HG02943 (cell line): ENCODE measurements at regions not wholly inside any gene's neighbourhood (a gene's known extent, or its start where the extent isn't known, plus 50 kb on each side); places are given as distances from the start of the nearest gene placed in this dataset.

ENCODE experiments used
- ATAC-seq: cut with Tn5 transposase; IDR thresholded peaks from one replicate; pipeline ENCODE4 v1.9.1; 2021; ENCODE audit warnings: mild to moderate bottlenecking, low read depth, moderate library complexity; ENCODE audit not compliant: unreplicated experiment

DNA sequence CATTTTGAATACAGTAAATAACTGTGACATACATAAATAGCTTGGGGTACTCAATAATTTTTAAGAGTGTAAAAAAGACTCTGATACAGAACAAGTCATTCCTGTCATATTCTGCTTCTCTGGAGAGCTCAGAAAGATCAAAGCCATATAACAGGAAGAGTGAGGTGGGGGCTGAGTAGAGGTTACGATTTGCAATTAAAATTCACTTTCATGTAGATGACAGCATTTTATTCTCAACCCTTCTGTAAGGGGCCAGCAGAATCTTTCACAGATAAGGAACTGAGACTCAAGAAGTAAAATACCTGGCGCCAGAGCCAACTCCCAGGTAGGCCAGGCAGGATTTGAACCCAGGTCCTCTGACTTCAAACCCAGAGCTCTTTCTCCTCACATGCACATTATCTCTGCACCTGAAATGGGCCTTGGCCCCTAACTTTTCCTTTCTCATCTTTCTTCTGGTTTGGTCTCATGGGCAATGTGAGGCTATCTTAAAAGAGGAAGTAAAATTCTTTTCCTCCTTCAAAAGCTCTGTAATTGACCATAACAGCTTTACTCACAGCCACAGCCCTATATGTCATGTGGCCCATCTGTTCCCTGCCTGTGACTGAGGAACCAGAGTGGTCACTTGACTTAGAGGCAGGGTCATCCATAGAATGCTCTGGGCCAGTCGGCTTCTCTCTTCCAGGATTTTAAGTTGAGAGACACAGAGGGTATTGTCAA is 80.9 kb upstream of the SYT6 start:
- peak; percentile 73 for ATAC-seq

DNA sequence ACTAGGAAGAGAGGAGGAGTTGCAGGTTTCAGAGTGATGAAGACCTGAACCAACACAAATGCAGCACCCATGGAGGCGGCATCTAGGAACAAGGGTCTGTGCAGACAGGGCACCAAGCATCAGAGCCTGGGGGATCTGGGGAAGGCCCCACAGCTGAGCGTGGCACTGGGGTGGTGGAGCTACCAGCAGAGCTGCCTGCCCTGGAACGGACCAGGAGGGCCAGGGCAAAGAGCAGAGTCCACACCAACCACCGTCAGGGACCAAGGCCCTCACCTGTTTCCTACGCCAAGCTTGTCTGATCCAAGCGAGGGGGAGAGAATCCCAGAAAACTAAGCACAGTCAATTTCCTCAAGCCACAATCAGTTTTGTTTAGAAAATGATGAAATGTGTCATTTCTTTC is 79.0 kb upstream of the SYT6 start:
- no peak for ATAC-seq

DNA sequence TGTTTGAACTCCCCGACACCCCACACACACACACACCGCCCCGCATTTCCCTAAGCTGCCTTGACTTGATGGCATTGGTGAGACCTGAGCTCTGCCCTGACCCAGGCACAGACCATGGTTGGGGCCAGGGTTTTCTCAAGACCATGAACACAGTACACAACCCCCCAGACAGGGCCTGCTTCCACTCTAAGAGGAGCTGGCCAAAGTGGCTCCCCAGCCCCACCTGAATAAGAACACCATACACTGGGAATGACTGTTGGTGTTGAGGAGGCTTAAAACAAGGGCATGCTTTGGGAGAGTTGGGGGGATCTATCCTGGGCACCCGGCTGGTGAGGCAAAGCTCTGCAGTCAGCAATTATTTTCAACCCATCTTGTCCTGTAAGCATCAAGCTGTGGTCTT is 77.6 kb upstream of the SYT6 start:
- ATAC-seq, result no peak

DNA sequence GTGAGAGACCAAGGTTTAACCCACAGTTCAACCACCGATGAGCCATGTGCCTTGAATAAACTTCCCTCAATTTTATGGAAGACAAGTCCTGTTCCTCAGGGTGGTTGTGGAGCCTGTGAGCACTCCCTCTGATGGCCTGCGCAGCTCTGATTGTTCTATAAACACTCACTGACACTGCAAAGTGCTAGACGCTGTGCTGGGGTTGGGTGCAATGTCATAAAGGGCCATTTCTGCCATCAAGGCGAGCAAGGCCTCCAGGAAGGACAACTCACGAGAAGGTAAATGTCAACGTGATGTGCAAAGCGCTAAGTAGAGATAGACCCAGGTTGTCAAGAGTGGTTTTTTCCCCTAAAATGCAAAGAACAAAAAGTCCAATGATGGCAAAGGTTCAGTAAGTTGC is 75.7 kb upstream of the SYT6 start:
- no peak for ATAC-seq

DNA sequence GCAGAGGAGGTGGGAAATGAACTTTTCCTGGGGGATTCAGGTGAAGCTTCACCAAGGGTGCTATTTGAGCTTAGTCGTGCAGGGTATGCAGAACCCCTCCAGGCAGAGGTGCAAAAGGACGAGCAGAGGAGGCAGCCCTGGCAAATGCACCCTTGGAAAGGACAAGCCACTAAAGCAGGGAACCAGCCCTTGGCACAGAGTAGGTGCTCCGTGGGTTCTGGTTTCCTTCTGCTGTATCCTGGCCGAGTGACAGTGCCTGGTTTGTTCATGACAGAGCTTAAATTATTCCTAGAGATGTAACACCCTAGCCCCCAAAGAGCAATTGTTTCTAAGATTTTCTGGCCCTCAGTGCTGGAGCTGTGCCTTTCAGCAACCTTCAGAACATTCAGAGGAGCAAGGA is 73.4 kb upstream of the SYT6 start:
- no peak for ATAC-seq

DNA sequence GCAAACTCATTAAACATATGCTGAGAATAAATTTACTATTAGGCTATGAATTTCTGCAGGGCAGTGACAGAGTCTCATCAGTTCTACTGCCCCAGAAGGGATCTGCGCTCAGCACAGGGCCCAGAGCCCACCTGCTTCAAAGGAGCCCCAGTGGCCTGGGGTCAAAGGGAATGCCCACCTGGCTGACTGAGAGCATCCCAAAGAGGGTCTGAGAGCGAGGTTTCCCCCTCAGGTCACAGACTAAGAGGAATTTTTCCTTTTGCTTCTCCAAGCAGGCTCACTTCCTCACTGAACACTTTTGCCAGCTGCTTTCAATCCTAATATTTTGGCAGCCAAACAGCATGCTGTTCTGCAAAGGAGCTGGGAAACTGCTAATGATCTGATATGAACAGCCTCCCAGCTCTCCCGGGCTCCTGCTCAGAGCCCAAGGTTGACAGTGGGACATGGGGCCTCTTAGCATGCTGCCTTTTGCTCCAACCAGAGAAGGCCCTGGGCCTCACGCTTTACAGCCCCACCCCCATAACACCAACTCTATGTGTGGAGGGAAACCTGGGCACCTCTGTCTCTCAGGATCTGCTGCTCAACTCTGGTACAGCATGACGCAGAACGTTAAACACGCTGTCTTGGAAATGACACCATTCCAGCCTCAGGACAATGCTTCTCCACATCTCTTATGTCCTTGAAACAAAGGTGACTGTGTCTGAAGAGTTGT is 70.7 kb upstream of the SYT6 start:
- ATAC-seq, result no peak

DNA sequence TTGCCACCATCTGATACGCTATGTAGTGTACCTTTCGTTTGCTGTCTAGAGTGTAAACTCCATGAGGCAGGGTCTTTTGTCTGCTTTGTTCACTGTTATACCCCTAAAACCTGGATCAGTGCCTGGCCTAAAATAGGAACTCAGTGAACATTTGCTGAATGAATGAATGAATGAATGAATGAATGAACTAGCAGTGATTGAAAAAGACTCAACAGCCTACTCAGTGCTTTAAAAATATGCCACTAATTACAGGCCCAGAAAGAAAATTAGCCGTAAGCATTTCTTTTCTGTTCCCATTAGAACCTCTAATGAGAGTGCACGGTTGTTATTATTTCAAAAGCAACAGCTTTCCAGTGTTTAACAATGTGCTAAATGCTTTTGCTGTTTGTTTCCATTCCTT is 69.3 kb upstream of the SYT6 start:
- ATAC-seq, result no peak

DNA sequence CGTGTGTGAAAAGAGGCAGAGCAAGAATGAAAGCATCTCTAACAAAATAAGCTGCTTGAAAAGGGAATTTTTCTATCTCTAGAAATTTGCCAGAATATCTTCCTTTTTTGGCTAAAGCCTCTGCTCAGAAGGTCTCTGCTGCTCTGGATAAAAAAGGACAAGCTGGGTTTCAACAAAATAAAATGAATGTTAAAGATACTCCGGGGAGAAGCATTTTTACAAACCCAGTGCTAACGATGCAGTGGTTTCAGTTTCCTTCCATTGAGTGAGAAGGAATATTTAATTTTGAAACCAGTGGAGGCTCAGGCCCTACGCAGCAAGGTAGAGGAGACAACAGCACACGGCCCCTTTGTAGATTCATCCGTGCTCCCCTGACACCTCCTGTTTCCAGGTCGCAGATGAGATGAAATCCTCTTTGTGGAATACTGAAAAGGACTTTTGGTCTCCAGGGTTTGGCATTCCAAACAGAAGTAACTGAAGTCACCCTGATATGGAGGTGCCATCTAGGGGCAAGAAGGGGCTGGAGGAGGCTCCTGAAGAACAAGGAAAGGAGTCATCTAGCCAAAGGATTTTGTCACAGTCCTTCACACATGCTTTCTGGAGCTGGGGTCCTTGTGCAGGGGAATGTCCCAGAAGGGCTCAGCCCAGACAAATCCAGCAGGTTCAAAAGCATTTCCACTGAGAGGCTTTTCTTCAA is 65.7 kb upstream of the SYT6 start:
- no peak for ATAC-seq

DNA sequence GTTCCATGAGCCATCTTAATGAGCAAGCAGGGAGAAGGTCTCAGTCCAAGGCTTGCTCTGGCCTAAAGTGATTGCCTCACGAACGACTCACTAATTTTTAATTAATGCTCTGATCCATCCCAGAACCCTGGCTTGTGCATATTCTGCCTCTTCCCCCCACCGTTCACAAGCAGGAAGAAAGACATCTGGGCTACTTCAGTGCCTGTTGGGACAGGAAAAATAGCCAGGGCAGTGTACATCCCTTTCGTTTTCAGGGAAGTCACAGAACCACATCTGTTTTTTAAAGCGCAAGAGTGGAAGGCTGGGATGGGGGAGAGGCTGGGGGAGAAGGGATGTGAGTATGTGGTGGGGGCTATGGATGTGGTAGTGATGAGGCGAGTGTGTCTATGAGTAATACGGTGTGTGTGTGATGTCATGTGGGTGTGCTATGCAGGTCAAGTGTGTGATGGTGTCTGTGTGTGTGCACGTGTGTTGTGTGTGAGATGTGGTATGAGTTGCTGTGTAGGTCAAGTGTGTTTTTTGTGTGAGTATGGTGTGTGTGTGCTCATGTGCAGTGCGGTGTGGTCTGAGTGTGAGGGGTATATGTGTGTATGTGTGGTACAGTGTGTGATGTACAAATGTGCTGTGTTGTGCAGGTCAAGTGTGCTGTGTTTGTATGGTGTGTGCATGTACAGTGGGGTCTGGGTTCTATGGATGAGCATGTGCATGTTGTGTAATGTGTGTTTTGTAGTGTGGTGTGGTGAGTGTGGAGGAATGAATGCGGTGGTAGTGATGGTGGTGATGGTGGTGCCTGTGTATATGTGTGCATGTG is 64.9 kb upstream of the SYT6 start:
- ATAC-seq, result no peak

DNA sequence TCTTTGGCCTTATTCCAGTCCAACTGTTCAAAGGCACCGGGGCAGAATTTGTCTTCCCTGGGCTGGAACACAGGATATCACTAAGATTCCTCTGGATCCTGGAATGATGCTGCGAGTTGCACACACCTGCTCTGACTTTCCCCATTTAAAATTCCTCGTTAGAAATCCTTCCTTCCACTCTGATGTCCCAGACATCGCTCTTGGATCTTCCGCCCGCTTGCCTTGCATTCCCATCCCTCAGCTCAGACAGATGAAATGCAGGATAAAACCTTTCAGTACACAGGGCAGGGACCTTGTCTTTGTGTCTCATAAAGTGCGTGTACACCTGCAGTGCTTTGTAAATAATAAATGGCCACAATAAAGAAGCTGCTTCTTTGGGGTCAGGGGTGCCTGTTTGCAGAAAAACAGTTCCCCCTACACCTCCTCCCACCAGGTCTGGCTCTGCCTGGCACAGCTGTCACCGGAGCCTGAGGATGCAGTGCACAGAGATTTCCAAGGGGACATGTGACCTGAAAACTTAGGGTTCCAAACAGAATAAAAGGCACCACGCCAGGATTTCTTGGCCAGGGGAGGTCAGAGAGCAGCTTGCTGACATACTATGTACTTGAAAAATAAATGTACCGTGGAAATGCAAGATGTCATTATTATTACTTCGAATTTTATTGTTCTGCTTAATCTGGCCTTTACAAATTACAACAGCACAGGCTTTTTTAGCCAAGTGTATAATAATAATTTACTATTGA is 62.9 kb upstream of the SYT6 start:
- ATAC-seq, result no peak

DNA sequence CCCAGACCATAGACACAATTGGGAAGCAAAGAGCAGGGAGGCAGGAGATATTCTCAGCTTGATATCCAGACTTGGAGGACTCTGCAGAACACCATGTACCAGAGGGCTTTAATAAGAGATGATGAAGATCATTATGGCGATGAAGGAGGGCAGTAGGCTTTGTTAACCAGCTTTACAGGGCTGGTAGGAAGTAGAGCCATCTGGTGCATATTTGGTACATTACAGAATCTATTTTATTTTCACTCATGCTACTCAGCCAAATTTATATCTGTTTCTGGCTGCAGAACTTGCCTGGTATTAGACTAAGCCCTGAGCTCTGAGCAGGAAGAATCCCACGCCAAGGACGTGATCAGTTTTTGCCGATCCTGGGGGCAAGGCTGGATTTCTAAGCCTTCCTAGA is 61.8 kb upstream of the SYT6 start:
- ATAC-seq, result no peak

DNA sequence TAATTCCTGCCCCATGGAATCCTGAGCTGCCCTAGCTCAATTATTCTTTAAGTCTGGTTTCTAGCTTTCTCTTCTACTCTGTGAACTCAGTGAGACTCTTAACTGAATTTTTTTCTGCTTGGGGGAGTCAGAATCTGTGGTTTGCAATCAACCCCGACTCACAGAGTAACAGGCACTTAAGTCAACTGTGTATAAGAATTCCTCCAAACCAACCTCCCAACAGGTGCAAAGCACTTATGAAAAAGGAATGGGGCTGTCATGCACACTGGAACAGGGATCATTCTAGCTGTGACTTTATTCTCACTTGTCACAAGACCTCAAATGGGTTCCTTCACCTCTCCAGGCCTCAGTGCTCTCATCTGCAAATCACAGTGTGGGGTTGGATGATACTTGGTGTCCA is 60.3 kb upstream of the SYT6 start:
- ATAC-seq, result no peak

DNA sequence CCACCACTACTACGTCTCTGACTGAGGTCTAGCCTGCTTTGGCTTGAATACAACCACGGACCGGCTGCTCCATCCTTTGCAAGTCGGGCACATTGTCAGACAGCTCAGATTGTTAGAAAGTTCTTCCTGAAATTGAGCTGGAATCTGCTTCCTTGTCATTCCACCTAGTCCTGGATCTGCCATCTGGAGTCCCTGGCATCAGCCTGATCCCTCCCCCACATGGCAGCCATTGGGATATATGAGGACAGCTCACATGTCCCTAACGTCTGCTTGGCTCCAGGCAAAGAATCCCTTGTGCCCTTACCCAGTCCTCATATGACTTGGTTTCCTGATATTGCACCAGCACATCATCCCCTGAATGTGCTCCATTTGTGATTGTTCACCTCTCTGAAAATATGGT is 56.3 kb upstream of the SYT6 start:
- no peak for ATAC-seq

DNA sequence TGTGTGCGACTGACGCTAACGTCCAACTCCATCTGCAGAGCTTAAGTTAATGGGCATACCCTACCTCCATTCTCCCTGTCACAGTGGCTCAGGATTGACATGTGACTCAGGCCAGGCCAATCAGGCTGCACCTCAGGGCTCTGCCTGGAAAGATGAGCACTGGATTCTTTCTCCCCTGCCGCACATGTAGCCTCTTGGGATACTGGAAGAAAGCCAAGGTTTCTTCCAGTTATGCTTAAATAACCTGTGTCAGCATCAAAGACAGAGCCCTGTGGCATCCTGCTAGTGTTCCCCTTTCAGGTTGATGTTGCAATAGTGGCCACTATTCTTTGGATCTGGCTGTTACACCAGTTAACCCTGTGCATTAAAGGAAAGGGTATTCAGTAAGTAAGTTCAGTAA is 55.0 kb upstream of the SYT6 start:
- ATAC-seq, result no peak

DNA sequence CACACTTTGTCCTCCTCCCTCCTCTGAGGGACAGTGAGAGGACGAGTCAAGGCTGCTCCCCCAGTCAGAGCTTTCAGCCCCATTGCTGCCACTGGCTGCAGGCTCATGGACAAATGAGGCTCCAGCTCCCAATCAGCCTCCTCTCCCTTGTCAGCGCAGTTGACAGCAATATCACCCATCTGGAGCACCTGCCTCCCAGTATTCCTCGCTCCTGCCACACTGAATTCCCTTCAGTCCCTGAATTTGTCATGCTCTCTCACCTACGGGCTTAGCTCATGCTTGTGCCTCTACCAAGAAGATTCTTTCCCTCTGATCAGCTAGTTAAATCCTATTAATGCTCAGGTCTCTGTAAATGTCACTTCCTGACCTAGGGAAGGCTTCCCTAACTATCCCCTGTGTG is 54.4 kb upstream of the SYT6 start:
- no peak for ATAC-seq

DNA sequence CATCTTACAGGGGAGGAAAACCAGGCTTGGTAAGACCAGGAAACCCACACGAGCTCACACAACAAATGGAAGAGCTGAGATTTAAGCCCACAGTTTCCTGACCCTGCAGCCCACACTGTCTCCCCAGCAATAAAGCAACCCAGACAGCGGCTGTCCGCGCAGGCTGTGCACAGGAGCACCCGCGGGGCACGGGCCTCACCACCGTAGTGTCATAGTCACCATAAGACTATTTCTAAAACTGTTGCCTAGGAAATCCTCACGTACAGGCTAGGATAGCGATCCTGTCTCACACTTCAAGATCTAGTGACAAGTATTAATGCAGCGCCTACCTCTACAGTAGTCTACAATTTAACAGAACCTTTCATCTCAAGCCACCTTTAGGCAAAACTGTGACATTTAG is 54.0 kb upstream of the SYT6 start:
- no peak for ATAC-seq

DNA sequence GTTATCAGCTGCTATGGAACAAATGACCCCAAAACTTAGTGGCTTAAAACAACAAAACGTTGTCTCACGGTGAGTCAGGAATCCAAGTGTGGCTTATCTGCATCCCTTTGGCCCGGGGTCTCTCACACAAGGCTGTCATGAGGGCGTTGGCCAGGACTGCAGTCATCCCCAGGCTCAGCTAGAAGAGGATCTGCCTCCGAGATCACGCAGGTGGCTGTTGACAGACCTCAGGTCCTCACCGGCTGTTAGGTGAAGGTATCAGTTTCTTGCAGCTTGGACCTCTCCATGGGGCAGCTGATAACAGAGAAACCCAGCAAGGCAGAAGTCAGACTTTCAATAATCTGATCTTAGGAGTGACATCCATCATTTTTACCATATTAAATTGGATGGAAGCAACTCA is 52.7 kb upstream of the SYT6 start:
- no peak for ATAC-seq

DNA sequence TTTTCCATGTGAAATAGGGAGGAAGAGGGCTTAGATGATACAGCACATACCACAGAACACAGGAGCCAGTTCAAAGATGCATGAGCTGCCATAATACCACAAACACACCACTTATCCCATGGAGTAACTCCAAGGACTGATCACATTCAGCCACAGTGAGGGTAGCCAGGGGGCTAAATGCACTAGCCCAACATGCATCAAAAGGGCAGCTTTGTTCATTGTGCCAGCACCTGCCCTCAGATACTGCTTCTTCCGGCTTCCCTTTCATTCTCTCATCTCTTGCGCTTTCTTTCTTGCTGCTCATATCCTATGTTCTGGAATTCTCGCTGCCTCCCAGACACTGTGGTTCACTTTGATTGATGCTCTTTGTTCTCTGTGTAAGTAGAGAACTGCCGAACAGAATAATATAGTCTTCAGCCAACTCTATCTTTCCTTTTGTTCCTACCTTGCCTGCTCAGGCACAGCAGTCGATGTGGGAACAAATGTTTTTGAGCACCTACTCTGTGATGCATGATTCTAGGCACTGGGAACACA is 50.0 kb upstream of the SYT6 start:
- no peak for ATAC-seq
